Panc1 (cell line): ENCODE measurements at regions not wholly inside any gene's neighbourhood (a gene's known extent, or its start where the extent isn't known, plus 50 kb on each side); places are given as distances from the start of the nearest gene placed in this dataset.

Experiments
- ATAC-seq: fragments of 200-7000 bp; cut with Tn5 transposase; 2 replicates; pipeline ENCODE4 v1.9.1; 2020; ENCODE audit warnings: mild to moderate bottlenecking, moderate library complexity
- BruUV-seq: library from RNA; stranded (reverse); fragments of 400-500 nt; replicated peaks from 2 replicates; lab custom pipeline; 2021; lab: Mats Ljungman, UMichigan
- CTCF ChIA-PET: fragments of 300-600 bp; sonication (Branson Sonifier 250); formaldehyde crosslinking; loops from one replicate; lab custom pipeline; 2022; ENCODE audit warnings: antibody characterized with exemption; lab: Charles Lee
- POLR2A ChIA-PET: fragments of 300-600 bp; sonication (Branson Sonifier 250); formaldehyde crosslinking; loops from one replicate; lab custom pipeline; 2022; ENCODE audit warnings: antibody characterized with exemption; lab: Charles Lee
- DNase-seq: peaks from one replicate; pipeline ENCODE4 v3.0.0-alpha.2; 2010; ENCODE audit warnings: low read depth, low spot score
- H3K27ac ChIP-seq: 2 replicates; pipeline ENCODE4 v1.5.1; 2011; ENCODE audit warnings: mild to moderate bottlenecking, low read length, inconsistent platforms
- H3K27me3 ChIP-seq: fragments of 200-500 bp; sonication (Bioruptor generic); 2 replicates; pipeline ENCODE4 v1.6.0; 2014; ENCODE audit warnings: low read length, inconsistent platforms; ENCODE audit not compliant: control insufficient read depth, insufficient read depth
- H3K36me3 ChIP-seq: fragments of 200-500 bp; sonication (Bioruptor generic); 2 replicates; pipeline ENCODE4 v1.5.1; 2014; ENCODE audit warnings: inconsistent platforms, mild to moderate bottlenecking, low read length, moderate library complexity; ENCODE audit not compliant: control insufficient read depth, insufficient read depth
- H3K4me1 ChIP-seq: 2 replicates; pipeline ENCODE4 v1.5.1; 2011; ENCODE audit warnings: inconsistent platforms, mild to moderate bottlenecking, low read length, moderate library complexity; ENCODE audit not compliant: control insufficient read depth, insufficient read depth
- H3K4me3 ChIP-seq, 2 experiments: 2 replicates each; pipeline ENCODE4 v1.5.1; 2011 to 2012; ENCODE audit warnings: low read depth in 2 of 2, low read length in 2 of 2, mild to moderate bottlenecking in 2 of 2, inconsistent platforms in 1 of 2, moderate library complexity in 1 of 2
- H3K9me3 ChIP-seq: fragments of 200-500 bp; sonication (Bioruptor generic); 2 replicates; pipeline ENCODE4 v1.5.1; 2014; ENCODE audit warnings: low read depth, mild to moderate bottlenecking, inconsistent platforms, low read length, moderate library complexity; ENCODE audit not compliant: control insufficient read depth, insufficient read depth
- CTCF ChIP-seq: fragments of 450-650 bp; IDR thresholded peaks from 2 replicates; pipeline ENCODE4 v1.5.1; 2017; ENCODE audit warnings: mild to moderate bottlenecking
- POLR2AphosphoS5 ChIP-seq: IDR thresholded peaks from 2 replicates; pipeline ENCODE4 v1.6.1; 2012; ENCODE audit warnings: mild to moderate bottlenecking, low read depth, low read length, moderate library complexity
- REST ChIP-seq, 2 experiments: IDR thresholded peaks; 2 replicates each; pipeline ENCODE4 v1.6.1; 2011 to 2012; ENCODE audit warnings: low read depth in 2 of 2, control low read depth in 1 of 2, low read length in 1 of 2, mild to moderate bottlenecking in 1 of 2, moderate library complexity in 1 of 2; ENCODE audit not compliant: insufficient read depth in 1 of 2
- SIN3A ChIP-seq: IDR thresholded peaks from 2 replicates; pipeline ENCODE4 v1.6.1; 2012; ENCODE audit warnings: low read depth, mild to moderate bottlenecking, low read length, moderate library complexity, borderline replicate concordance; ENCODE audit not compliant: insufficient read depth
- TCF7L2 ChIP-seq: IDR thresholded peaks from 2 replicates; pipeline ENCODE4 v1.6.1; 2011; ENCODE audit warnings: mild to moderate bottlenecking, low read depth, low read length, inconsistent platforms
- in situ Hi-C: cut with HindIII; loops from 2 replicates; pipeline ENCODE4 v1.10.0; 2016; ENCODE audit warnings: low sequenced_read_pairs, low pct_unique_long_range_greater_than_20kb
- intact Hi-C: fragments of 100-400 bp; cut with micrococcal nuclease; formaldehyde crosslinking; loops from one replicate; pipeline ENCODE4 v1.10.0; 2022; ENCODE audit not compliant: unreplicated experiment

GRCh38 chr15:94700211-94700610 is 468.9 kb downstream of the MCTP2 start:
- in situ Hi-C loops (no loop called here), intact Hi-C loops (no loop called here)
- Histone ChIP-seq H3K4me1 (no peaks in the 10 kb centered on the region), H3K9me3 (no peaks in the 10 kb centered on the region), H3K27me3 (no peaks in the 10 kb centered on the region), H3K27ac (no peak overlapping the region), H3K4me3 (no peak overlapping the region), H3K36me3 (no peaks in the 10 kb centered on the region)
- BruUV-seq, result no TSS peak
- ChIA-PET CTCF (no interaction called here), POLR2A (no interaction called here)
- ATAC-seq (no peak), DNase-seq (no peak)
- TF ChIP-seq CTCF (no peak), POLR2AphosphoS5 (no peak)

GRCh38 chr15:94701281-94701985 is 470.1 kb downstream of the MCTP2 start:
- no TSS peak for BruUV-seq
- ChIA-PET CTCF (no interaction called here), POLR2A (no interaction called here)
- Histone ChIP-seq H3K4me3 (no peak overlapping the region), H3K9me3 (no peaks in the 10 kb centered on the region), H3K4me1 (no peaks in the 10 kb centered on the region), H3K27ac (no peak overlapping the region), H3K27me3 (no peaks in the 10 kb centered on the region), H3K36me3 (no peaks in the 10 kb centered on the region)
- ATAC-seq (no peak), DNase-seq (no peak)
- intact Hi-C loops, result no loop called here
- in situ Hi-C loops, result no loop called here
- TF ChIP-seq SIN3A (no peak), TCF7L2 (no peak), POLR2AphosphoS5 (no peak), CTCF (no peak), REST (IDR thresholded peaks at IDR 0.05; ENCODE audit: insufficient read depth in 1 of 2, low read depth in 2 of 2, low read length in 1 of 2) (no peak)
